ENCODE measurements at regions not wholly inside any gene's neighbourhood (a gene's known extent, or its start where the extent isn't known, plus 50 kb on each side); places are given as distances from the start of the nearest gene placed in this dataset.

GRCh38 chr4:30945586-30945985 is 225.4 kb downstream of the PCDH7 start:
- no peak overlapping the region for H3K4me3 ChIP-seq (ENCODE audit: low read depth, low read length)
- DNase-seq (ENCODE audit: low read depth, low spot score), result no peak
- TF ChIP-seq CTCF (IDR thresholded peaks at IDR 0.05; ENCODE audit: low read depth, low read length), result no peak
- in situ Hi-C loops (cut with HindIII; ENCODE audit: low sequenced_read_pairs), result no loop called here

GRCh38 chr4:30946288-30946687 is 226.1 kb downstream of the PCDH7 start:
- in situ Hi-C loops (cut with HindIII; ENCODE audit: low sequenced_read_pairs), result no loop called here
- no peak for DNase-seq (ENCODE audit: low read depth, low spot score)
- H3K4me3 ChIP-seq (ENCODE audit: low read depth, low read length), result no peak overlapping the region
- no peak for TF ChIP-seq CTCF (IDR thresholded peaks at IDR 0.05; ENCODE audit: low read depth, low read length)

GRCh38 chr4:30948653-30949052 is 228.5 kb downstream of the PCDH7 start:
- no peak for DNase-seq (ENCODE audit: low read depth, low spot score)
- TF ChIP-seq CTCF (IDR thresholded peaks at IDR 0.05; ENCODE audit: low read depth, low read length), result no peak
- H3K4me3 ChIP-seq (ENCODE audit: low read depth, low read length), result no peak overlapping the region
- in situ Hi-C loops (cut with HindIII; ENCODE audit: low sequenced_read_pairs), result no loop called here

GRCh38 chr4:30950737-30951136 is 230.6 kb downstream of the PCDH7 start:
- DNase-seq (ENCODE audit: low read depth, low spot score), result no peak
- in situ Hi-C loops (cut with HindIII; ENCODE audit: low sequenced_read_pairs), result no loop called here
- H3K4me3 ChIP-seq (ENCODE audit: low read depth, low read length), result no peak overlapping the region
- no peak for TF ChIP-seq CTCF (IDR thresholded peaks at IDR 0.05; ENCODE audit: low read depth, low read length)

- no peak overlapping the region for H3K4me3 ChIP-seq (ENCODE audit: low read depth, low read length)
- no peak for TF ChIP-seq CTCF (IDR thresholded peaks at IDR 0.05; ENCODE audit: low read depth, low read length)
- no peak for DNase-seq (ENCODE audit: low read depth, low spot score)
- in situ Hi-C loops (cut with HindIII; ENCODE audit: low sequenced_read_pairs), result no loop called here
Measured at GRCh38 chr4:30952526-30953219, 232.5 kb downstream of the PCDH7 start.

GRCh38 chr4:30953799-30954198 is 233.6 kb downstream of the PCDH7 start:
- no peak for TF ChIP-seq CTCF (IDR thresholded peaks at IDR 0.05; ENCODE audit: low read depth, low read length)
- H3K4me3 ChIP-seq (ENCODE audit: low read depth, low read length), result no peak overlapping the region
- in situ Hi-C loops (cut with HindIII; ENCODE audit: low sequenced_read_pairs), result no loop called here
- DNase-seq (ENCODE audit: low read depth, low spot score), result no peak

All from astrocyte of the spinal cord (primary cell).